ENCODE measurements at regions not wholly inside any gene's neighbourhood (a gene's known extent, or its start where the extent isn't known, plus 50 kb on each side); places are given as distances from the start of the nearest gene placed in this dataset.

DNA sequence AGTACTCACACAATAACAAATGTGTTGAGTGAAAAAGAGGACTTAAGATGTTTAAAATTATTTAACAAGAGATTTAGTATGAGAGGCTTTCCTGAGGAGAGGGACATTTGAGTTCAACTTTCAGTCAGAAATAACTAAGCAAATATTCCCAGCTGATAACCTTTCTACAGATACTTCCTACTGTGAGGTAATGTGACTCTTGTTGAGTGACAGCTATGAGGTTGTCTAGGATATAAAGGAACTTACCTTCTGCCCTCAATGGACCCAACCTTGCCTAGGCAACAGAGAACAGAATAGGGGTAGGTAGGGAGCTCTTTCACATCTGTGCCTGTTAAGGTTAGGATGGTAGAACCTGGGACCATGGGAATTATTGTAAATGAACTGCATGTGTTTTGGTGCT, 54.7 kb downstream of the GLUD2 start:
- no peak for DNase-seq (ENCODE audit: low read depth)

DNA sequence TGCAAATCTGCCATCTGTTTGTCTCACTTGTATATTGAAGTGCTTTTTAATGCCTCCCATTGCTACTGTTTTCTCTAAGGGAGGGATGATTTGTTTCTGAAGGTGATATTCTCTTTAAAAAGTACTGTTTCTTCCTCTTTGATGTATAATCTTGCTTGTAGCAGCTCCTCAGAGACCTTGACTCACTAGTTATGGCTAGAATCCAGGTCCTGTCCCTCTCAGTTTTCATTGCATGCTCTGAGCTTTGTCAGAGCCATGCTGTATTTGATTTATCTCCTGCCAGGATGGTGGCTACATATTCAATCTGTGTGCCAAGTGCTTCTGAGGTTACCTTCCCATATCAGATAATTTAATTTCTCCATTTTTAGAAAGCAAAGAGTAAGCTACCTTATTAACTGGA, 56.0 kb downstream of the GLUD2 start:
- DNase-seq (ENCODE audit: low read depth): no peak

DNA sequence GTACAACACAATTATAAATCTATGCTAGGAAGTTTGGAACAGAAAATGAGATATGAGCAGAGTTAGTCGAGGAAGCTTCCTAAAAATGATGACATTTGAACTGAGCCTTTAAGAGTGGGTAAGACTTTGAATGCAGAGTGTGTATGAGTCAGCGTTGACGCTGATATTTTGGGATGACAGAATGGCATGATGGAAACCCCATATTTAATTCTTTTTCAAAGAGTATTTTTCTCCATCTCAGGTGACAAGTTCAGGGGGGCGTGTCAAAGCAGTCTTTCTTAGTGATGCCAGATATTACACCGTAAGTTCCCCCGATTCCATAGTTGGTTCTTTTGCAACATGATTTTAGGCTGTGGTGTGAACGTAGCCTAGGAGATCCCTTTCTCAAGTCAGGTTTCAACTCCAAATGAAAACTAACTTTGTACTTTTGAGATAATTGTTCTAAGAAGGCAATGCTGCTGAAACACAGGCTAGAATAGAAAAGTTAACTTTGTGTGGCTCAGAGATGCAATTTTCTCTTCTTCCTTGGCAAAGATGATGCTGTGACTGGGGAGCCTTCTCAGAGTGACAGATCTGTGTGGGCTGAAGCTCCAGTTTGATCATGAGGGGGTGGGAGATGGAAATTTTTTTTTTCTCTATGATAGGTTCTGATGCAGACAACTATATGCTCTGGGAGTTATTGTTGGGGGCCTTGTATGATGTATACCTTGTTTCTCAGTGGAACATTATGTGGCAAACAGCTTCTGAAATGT, 59.2 kb downstream of the GLUD2 start:
- DNase-seq (ENCODE audit: low read depth): no peak

DNA sequence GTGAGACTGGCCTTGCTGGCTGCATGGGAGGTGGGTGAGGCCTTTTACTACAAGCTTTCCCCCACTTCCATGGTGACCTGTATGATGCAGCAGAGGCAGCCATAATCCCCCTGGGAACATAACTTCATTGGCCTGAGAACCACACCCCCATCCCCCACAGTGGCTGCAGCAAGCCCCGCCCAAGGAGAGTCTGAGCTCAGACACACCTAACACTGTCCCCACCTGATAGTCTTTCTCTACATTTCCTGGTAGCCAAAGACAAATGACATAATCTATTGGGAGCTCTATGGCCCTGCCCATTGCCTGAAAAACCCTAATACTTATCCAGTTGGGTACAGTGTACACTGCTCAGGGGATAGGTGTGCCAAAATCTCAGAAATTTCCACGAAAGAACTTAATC, 62.6 kb downstream of the GLUD2 start:
- DNase-seq (ENCODE audit: low read depth): no peak

DNA sequence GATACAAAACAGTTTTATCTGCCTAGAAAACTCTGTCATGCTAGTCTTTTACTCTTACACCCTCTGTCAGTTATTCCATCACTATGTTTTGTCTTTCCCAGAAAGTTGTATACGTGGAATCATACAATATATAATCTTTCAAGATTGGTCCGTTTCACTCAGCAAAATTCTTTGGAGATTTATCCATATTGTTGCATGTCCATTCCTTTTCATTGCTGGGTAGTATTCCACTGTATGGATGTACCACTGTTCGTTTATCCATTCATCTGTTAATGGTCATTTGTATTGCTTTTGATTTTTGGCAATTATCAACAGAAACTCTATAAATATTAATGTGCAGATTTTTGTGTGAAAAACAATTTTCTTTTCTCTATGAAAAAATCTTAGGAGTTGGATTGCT, 63.1 kb downstream of the GLUD2 start:
- DNase-seq (ENCODE audit: low read depth): no peak

DNA sequence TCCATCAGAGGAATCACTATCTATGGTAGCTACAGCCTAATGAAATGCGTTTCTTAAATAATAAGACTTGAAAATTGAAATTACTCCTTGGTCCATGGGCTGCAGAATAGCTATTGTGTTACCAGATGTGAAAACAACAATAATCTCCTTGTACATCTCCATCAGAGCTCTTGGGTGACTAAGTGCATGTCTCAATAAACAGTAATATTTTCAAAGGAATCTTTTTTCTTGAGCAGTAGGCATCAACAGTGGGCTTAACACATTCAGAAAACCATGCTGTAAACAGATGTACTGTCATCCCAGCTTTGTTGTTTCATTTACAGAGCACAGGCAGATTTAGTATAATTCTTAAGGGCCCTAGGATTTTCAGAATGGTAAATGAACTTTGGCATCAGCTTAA, 67.3 kb downstream of the GLUD2 start:
- DNase-seq (ENCODE audit: low read depth): no peak

DNA sequence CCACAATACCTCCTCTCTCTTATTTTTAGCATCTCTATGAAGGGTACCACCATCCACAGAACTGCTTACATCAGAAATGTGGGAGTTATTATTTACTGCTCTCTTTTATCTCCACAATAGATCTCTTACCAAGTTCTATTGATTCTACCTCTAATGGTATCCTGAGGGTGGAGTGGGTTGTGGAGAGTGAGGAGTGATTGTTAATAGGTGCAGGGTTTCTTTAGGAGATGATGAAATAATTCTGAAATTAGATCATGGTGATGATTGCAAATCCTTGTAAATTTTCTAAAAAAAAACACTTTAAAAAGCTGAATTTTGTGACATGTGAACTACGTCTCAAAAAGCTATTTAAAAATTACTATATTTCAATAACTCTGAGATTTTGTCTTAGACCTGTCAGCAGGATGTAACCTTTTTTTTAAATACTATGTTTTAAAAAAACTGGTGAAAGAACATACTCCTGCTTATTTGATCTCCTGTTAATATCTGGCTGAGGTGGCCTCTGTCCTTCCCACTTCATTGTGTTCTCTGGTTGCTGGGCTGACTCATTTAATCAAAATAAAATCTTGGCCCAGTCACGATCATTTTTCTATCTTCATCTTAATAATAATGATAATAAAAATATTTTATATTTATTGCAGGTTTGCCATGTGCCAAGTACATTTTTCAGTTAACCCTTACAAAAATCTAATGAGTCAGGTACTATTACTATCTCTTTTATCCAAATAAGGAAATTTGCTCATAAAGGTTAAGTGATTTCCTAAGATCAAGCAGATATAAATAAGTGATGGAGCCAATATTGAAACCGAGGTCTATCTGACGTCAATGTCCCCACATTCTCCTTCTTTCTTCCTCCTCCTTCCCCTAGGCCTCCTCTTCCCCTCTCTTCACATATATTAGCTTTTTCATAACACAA, 73.5 kb downstream of the GLUD2 start:
- DNase-seq (ENCODE audit: low read depth): no peak

DNA sequence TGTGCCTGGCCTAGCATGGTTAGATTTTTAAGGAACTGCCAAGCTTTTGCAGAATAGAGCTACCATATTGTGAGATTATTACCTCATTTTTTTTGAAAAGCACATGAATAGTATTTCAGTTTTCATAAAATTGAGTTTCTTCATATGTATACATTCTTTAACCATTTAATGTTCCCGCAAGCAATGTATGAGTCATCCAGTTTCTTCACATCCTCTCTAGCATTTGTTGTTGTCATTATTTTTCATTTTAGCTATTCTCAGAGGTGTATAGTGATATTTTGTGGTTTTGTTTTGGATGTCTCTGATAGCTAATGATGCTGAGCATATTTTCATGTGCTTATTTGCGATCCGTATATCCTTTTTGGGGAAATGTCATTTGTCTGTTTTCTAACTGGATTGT, 74.9 kb downstream of the GLUD2 start:
- no peak for DNase-seq (ENCODE audit: low read depth)

DNA sequence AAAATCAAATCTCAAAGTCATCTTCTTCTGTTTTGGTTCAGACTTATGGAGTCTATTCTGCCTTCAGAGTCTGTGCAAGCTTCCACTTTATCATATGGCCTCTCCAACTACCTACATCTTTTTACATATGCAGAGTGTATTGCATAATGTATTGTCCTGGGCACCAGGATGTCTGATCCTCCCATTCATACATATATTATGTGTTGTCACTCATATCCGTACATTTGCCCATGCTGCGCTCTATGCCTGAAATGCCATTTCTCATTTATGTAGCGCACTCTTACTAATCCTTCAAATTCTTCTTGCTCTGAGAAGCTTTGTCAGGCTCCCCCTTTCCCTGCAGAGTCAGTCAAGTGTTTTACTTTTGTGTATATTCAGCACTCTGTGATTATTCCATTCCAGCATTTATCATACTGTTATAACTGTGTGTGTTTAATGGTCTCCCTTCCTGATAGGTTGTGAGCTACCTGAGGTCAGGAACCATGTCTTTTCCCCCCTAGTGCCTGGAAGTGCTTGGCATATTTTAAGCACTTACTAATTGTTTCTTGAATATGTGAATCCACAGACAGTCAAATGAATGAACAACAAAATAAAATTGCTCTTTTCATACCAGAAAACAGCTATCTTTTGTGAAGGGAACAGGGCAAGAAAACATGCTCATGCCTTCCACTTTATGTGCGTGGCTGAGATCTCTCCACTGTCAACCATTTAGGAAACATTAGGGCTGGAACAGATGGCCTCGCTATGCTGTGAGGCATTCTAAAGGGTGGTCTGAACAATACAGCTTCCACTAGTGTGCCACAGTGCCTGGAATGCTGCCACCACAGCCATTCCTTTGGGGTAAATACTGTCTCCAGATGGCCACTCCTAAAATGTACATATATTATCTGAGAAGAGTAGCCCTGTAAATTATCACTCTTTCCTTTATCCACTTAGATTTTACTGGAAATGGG, 81.8 kb downstream of the GLUD2 start:
- no peak for DNase-seq (ENCODE audit: low read depth)

DNA sequence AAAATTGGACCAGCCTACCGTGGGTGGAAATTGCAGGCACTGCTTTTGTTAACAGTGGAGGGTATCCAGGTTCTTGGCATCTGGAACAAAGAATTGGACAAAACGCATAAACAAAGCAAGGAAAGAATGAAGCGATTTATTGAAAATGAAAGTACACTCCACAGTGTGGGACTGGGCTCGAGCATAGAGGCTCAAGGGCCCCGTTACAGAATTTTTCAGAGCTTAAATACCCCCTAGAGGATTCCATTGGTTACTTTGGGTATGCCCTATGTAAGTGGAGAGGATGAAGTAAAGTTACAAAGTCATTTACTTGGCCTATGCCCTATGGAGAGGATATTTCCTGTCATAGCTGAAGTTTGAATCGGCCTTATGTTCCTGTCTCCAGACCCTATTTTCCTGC, 85.3 kb downstream of the GLUD2 start:
- DNase-seq (ENCODE audit: low read depth): no peak

DNA sequence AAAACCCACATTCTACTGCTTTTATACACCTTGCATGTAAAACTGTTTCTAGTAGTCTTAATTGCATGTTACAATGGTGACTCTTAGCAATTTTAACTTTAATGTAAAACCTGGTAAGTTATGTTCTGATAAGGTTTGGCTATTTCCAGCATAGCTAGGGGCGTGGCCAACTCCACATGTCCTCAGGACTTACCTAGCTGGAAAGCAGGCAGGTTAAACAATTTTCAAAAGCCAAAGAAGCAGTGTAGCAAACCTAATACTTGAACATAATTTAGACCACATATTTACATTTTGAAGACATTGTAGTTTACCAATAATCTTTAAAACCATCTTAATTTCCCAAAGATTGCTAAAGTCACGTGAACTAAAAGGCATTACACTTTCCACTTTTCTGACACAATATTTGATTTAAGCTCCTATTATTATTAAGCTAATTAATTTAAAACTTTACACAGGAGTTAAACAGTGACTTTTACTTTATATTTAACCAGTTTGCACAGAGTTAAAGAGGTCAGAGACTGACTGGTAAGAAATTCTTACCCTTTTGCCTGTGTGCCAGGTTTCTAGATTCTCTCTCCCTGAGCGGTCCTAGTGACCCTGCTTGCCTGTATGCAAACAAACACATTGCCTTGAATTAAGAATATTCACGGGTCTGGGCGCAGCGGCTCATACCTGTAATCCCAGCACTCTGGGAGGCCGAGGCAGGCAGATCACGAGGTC, 88.2 kb downstream of the GLUD2 start:
- no peak for DNase-seq (ENCODE audit: low read depth)

DNA sequence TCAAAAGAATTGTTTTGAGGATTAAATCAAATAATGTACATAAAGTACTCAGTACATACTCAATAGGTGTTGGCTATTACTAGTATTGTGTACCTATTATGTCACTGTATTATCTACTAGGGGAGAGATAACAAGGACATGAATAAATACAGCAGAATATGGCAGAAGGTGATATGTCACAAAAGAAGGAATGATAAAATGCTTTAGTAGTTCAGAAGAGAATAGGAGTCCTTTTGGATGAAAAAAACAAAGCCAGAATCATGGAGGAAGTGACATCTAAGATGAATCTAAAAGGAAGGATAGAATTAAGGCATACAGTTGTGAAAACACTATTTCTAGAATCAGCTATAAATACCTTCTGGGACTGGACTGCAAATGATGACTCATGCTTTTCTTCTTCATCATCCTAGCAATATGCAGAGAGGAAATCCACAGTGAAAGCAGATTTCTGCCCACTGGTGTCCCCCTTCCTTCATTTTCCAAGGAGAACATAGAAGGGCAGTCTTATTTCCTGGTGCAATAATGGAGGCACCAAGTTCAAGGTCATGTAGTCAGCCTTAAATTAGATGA, 98.7 kb downstream of the GLUD2 start:
- no peak for DNase-seq (ENCODE audit: low read depth)

DNA sequence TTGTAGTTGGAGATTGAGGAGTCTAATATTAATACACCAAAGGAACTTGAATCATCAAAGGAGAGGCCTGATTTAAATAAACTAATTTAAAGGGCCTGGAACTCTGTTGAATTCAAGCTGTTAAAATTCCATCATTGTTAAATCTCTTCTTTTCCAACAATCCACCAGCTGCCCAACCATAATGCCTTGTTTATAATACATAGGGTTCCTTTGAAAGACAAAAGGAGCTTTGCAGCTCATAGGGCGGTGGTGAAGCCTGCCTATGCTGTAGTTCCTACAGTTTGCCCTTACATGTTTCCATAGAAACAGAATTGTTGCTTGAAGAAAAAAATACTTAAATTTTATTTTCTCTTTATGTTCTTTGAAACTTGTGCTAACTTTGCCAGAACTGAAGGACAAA, 102.8 kb downstream of the GLUD2 start:
- no peak for DNase-seq (ENCODE audit: low read depth)

DNA sequence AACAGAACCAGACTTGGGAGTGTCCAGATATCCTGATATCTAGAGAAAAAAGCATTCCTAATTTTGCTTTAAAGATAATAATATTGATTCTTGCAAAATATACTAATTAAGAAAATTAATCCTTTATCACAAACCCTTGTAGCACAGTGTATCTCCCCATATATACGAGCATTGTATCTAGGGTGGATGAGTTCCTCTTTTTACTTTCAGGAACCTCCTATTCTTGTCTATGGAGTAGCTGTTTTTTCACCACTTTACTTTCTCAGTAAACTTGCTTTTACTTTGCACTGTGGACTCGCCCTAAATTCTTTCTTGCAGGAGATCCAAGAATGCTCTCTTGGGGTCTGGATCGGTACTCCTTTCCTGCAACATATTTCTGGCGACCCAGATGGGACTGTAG, 103.9 kb downstream of the GLUD2 start:
- DNase-seq (ENCODE audit: low read depth): no peak

DNA sequence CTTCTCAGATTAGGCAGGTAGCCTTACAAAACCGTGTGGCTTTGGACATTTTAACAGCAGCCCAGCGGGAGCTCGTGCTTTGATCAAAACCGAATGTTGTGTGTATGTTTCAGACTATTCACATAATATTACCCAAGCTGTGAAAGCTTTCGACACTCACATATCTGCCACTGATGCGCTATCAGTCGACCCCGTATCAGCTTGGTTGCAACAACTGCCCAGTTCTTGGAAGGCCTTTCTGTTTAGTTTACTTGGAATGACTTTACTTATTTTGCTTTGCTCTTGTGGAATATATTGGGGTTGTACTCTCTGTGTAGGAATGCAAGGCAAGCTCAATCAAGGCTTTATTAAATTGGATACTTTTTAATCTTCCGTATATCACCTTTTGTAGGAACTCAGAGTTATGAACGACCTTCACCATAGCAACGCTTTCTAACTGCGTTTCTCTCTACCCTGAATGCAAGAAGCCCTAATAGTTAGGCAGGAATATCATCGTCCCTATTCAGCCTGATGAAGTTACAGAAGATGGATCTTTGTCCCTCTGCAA, 107.5 kb downstream of the GLUD2 start:
- no peak for DNase-seq (ENCODE audit: low read depth)

DNA sequence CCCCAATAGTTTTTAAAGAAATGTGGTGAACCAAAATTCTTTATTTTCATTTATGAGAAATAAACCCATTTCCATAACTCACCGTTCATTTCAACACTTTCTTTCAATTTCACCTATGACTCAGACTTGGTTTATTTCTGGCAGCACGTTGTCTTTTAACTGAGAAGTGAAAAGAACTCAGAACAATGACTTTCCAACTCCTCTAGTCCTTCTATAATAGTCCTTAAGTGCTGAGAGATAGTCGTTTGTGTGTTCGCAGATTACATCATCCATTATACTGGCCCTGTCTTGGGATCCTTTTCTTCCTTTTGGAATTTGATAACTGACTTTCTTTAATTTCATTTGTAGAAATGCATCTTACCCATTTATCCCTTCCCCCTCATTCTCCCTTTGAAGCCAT, 113.6 kb downstream of the GLUD2 start:
- no peak for DNase-seq (ENCODE audit: low read depth)

DNA sequence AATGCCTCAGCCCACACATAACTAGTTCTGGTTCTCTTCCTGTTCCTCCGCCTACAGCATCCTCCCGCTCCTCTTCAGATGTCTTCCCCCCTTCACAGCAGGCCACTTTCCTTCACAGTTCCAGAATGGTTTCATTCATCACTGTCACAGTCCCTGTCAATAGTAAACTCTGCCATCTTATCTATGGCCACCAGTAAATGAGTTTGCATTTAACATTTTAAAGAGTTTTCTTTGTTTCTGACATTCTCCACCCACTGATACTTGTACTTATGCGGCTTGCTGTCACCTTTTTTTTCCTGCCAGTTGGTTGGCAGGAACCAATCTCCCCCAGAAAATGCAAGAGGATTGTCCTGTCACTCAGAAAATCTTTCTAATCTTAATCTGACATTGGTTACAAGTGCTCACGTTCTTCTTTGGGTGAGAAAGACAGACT, 114.1 kb downstream of the GLUD2 start:
- no peak for DNase-seq (ENCODE audit: low read depth)

DNA sequence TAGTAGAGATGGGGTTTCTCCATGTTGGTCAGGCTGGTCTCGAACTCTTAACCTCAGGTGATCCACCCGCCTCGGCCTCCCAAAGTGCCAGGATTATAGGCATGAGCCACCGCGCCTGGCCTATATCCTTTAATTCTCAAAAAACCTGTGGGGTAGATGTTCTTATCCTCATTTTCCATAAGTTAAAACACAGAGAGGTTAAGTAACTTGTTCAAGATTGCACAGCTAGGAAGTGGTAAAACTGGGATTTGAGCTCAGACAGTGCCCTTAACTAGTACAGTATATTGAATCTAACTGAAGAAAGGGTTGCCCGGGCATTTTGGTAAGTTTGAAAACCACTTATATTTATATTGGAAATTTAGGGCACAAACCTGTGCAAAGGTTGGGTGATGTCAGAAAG, 116.0 kb downstream of the GLUD2 start:
- no peak for DNase-seq (ENCODE audit: low read depth)

DNA sequence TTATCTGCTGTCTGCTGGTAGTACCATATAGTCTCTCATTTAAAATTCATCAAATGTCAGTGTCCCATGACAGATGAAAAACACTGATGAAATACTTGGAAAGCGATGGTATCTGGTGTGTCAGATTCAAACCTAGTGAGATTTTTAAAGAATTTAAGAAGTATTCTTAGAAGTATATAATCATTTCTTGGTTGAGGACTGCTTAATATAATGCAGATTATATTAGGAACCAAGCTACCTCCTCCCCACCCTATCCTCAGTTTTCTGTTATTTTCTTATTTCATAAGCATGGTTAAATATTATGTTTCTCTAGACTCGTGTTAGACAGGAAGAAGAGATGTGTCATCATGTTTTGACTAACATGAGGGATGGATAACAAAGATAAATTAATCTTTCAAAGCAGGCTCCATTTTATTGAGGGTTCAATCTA, 118.5 kb downstream of the GLUD2 start:
- DNase-seq (ENCODE audit: low read depth): no peak

DNA sequence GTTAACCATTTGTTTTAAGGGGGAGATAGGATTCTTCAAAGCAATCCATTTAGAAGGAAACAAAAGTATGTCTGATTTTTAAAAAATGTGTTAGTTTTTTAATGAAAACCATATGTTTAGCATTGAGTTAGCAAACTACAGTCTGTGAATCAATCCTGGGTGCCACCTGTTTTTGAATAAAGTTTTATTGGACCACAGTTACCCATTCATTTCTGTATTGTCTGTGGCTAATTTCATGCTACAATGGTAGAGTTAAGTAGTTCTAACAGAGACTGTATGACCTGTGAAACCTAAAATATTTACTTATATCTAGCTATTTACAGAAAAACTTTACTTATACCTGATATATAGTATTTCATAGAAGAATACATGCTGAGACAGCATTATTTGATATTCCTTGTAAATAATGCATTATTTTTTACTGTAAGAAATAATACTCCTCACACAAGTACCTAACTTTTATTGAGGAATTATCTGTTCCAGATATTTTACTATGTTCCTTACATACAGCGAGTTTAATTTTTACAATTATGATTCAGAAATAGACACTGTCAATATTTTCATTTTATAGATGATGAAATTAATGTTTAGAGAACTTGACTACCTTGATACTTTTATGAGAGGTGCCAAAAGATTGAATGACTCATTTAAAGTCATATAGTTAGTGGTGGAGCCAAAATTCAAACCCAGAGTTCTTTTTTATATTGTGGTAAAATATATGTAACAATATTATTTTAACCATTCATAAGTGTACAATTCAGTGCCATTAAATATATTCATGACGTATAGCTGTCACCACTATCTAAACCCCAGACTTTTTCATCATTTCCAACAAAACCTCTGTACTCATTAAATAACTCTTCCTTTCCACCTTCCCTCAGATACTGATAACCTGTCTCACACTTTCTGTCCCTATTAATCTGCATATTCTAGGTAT, 122.0 kb downstream of the GLUD2 start:
- DNase-seq (ENCODE audit: low read depth): no peak
